ENCODE measurements at regions not wholly inside any gene's neighbourhood (a gene's known extent, or its start where the extent isn't known, plus 50 kb on each side); places are given as distances from the start of the nearest gene placed in this dataset.

DNA sequence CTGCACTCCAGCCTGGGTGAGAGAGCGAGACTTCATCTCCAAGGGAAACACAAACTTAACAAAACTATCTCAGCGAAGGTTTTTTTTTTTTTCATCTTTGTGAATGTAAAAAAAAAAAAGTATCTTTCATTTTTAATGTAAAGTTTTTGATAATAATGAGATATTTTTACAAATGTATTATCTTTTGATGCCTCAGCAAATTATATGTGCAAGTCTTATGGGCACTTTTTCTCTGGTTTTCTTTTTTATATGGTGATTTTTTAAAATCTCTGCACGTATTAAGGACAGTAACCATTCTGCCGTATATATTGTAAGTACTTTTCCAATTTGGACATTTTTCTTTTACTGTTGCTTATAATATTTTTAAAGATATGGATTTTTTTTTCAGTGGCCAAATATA is 76.8 kb downstream of the MAFB start:
- TF ChIP-seq, protein P1, sequence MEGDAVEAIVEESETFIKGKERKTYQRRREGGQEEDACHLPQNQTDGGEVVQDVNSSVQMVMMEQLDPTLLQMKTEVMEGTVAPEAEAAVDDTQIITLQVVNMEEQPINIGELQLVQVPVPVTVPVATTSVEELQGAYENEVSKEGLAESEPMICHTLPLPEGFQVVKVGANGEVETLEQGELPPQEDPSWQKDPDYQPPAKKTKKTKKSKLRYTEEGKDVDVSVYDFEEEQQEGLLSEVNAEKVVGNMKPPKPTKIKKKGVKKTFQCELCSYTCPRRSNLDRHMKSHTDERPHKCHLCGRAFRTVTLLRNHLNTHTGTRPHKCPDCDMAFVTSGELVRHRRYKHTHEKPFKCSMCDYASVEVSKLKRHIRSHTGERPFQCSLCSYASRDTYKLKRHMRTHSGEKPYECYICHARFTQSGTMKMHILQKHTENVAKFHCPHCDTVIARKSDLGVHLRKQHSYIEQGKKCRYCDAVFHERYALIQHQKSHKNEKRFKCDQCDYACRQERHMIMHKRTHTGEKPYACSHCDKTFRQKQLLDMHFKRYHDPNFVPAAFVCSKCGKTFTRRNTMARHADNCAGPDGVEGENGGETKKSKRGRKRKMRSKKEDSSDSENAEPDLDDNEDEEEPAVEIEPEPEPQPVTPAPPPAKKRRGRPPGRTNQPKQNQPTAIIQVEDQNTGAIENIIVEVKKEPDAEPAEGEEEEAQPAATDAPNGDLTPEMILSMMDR (IDR thresholded peaks at IDR 0.05), result no peak
- no peak for TF ChIP-seq POLR2A (IDR thresholded peaks at IDR 0.05)

Measured in body of pancreas (tissue), 4 donors.